ENCODE measurements at regions not wholly inside any gene's neighbourhood (a gene's known extent, or its start where the extent isn't known, plus 50 kb on each side); places are given as distances from the start of the nearest gene placed in this dataset.
A peak's percentile ranks its signal among the peaks of the same experiment; 100 is the strongest.

- intact Hi-C loops (cut with DNase I) = loop anchor here in 1 of 2 donors (5.0 kb wide), 1 partner anchor 908 kb away; no protein-coding TSS in a partner anchor
- ATAC-seq (no peak), DNase-seq (no peak)
These were observed 612.1 kb downstream of the KCNJ3 start for GRCh38 chr2:155310589-155310988.

- intact Hi-C loops (cut with DNase I) = no loop called here
- ATAC-seq (no peak), DNase-seq (no peak)
These were observed 611.0 kb downstream of the KCNJ3 start for GRCh38 chr2:155309483-155309882.

DNA sequence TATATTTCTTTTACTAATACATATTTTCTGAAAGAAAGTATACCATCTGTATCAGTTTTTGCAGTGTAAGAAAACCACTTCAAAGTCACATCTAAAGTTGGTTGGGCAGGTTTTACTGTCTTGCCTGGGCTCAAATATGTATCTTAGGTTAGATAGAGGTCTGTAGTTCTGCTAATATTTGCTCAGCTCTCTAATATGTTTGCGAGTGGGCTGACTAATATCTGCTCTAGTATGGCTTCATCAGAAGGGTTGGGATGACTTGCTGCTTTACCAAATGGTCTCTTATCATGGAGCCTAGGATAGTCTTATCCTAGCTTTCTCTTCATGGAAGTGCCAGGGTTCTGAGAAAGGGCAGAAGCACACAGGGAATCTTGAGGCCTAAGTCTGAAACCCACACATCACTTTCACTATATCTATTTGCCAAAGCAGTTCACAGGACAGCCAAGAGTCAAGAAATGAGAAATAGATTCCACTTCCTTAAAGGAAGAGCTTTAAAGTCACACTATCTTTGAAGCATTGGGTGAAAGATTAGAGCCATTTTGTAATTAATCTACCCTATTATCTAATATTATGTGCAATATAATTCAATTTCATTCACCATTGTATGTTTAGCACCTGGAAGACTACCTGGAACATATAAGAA is 610.0 kb downstream of the KCNJ3 start:
- DNase-seq (no peak), ATAC-seq (no peak)
- intact Hi-C loops (cut with DNase I) = no loop called here

GRCh38 chr2:155301221-155301620 is 602.7 kb downstream of the KCNJ3 start:
- no peak for ATAC-seq
- intact Hi-C loops (cut with DNase I) = no loop called here
- no peak for DNase-seq

DNA sequence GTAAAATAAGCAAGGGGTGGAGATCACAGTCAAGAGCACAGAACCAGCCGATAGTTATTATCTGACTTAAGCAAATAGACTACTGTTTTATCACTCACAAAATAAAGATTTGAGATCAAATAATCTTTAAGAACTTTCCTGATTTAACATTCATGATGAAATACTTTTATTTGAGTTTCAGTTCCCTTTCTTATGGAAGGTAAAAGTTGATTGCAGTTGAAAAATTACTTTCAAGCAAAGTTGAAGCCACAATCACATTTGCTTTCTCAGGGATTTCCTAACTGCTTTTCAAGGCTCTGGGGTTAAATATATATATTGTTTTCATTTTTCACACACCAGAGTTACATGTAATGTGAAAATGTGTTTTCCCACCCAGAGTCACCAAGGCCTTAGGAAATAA is 599.5 kb downstream of the KCNJ3 start:
- intact Hi-C loops (cut with DNase I) = no loop called here
- no peak for ATAC-seq
- DNase-seq = no peak

- ATAC-seq (no peak), DNase-seq (no peak)
- intact Hi-C loops (cut with DNase I) = no loop called here
These were observed 595.9 kb downstream of the KCNJ3 start for GRCh38 chr2:155294358-155294757.

DNA sequence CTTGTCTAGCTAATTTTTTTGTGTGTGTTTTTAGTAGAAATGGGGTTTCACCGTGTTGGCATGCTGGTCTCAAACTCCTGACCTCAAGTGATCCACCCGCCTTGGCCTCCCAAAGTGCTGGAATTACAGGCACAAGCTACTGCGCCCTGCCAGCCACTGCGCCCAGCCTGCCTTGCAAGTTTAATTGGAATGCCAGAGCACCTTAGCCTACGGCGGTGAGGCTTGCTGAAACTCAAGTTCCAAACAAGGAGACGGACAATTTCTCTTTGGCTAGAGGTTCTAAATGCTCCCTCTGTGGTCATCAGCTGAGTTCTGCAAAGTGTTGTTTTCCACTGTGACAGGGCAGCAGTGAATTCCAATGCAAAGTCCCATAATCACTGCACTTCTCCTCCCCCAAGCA is 583.4 kb downstream of the KCNJ3 start:
- intact Hi-C loops (cut with DNase I) = no loop called here
- no peak for DNase-seq
- no peak for ATAC-seq

DNA sequence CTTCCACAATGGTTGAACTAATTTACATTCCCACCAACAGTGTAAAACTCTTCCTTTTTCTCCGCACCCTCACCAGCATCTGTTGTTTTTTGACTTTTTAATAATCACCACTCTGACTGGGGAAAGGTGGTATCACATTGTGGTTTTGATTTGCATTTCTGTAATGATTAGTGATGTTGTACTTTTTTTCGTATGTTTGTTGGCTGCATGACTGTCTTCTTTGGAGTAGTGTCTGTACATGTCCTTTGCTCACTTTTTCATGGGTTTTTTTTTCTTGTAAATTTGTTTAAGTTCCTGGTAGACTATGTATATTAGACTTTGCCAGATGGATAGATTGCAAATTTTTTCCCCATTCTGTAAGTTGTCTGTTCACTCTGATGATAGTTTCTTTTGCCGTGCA is 574.8 kb downstream of the KCNJ3 start:
- DNase-seq = no peak
- intact Hi-C loops (cut with DNase I) = no loop called here
- ATAC-seq = no peak

- intact Hi-C loops (cut with DNase I) = no loop called here
- ATAC-seq = no peak
These were observed 568.1 kb downstream of the KCNJ3 start for GRCh38 chr2:155266583-155266982.

DNA sequence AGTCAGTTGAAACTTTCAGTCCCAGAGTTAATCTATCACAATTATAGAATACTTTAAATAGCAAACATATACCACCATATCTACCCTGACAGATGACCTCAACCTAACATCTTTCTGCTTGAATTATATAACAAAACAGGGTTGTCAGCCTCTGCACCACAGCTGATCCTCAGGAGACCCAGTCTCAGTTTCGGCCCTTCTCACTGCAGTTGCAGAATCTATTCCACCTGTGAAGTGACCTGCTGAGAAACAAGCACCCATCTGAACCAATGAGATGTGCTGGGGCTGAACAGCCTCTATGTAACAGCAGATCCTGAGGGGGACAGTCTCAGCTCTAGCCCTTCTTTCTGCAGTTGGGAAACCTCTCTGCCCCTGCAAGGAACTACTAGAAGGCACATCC is 567.6 kb downstream of the KCNJ3 start:
- DNase-seq (no peak), ATAC-seq (no peak)
- intact Hi-C loops (cut with DNase I) = no loop called here

More at GRCh38 chr2:155266583-155266982, 568.1 kb downstream of the KCNJ3 start:
- DNase-seq = no peak

DNA sequence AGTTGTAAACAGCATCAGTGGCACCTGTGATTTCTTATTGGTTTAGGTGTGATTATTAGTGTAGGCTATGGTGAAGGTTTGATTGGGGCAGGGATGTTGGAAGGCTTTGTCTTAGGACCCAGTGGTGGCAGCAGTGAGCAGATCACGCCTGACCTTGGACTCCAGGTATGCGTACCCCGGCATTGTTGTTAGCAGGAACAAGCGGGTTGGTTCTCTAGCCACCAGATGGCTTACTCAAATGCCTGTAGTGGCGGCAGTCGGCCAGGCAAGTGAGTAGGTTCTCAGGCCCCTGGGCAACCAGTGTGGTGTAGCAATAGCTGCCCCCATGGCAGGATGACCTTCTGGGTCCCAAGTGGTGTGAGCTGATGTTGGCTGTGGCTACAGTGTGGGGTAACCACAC is 558.3 kb downstream of the KCNJ3 start:
- intact Hi-C loops (cut with DNase I) = no loop called here
- DNase-seq = no peak
- ATAC-seq = no peak

DNA sequence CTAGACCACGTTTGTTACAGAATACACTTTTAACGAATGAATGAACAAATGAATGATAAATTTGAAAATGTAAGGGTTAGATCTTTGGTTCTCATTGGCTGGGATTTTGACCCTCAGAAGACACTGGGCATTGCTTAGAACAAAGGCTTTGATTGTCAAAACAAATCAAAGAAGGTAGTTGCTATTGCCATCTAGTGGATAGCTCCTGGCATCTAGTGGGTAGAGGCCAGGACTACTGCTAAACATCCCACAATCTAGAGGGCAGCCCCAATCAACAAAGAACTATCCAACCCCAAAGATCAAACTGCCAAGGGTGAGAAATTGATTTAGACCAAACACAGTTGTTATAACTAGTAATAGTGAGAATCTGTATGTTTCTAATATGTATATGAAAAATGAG is 552.3 kb downstream of the KCNJ3 start:
- intact Hi-C loops (cut with DNase I) = no loop called here
- DNase-seq (no peak), ATAC-seq (peak in 1 of 2 donors; percentile 38)

GRCh38 chr2:155240176-155240575 is 541.7 kb downstream of the KCNJ3 start:
- intact Hi-C loops (cut with DNase I) = no loop called here

DNA sequence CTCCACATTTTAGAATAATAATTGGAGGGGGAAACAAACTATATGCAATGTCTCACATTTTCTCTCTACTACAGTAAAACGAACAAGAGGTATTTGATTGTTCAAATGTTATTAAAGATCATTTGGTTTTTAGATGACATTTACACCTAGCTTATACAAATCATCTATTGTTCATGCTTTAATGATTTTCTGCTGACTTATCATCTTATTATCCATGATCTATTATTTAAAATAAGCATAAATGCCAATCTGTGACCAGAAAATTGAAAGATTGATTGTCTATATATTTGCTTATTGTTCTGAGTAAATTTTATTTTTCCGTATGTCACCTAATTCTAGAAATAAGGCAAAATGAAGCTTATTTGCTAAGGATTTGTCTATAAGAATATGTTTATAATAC is 537.2 kb downstream of the KCNJ3 start:
- ATAC-seq = no peak
- intact Hi-C loops (cut with DNase I) = no loop called here
- no peak for DNase-seq

More at GRCh38 chr2:155240176-155240575, 541.7 kb downstream of the KCNJ3 start:
- DNase-seq = no peak
- ATAC-seq = no peak

DNA sequence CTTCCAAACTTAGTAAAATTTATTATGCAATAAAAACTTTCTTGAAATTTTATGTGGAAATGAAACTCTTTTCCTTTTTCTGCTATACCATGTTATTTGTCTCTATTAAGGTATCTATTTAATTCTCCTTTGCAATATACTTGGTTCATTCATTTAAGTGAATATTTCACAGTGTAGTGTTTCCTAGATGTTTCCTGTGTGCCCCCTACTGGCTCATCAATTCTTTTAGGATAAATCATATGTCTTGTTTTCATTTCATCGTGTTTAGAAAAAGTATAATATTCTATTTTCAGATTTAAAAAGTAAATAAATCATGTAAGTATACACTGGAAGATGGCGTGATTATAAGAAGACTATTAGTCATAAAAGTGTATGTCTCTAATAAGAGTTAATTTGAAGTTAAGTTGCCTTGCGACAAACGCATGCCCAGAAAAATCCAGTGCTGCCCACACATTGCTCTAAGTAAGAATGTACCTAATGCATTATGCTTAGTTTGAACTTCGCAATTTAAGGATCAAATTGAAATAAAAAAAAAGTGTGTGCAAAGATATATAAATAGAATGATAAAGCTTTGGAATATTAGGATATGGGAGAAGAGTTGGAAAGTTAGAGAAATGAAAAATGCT is 525.4 kb downstream of the KCNJ3 start:
- ATAC-seq (no peak), DNase-seq (no peak)
- intact Hi-C loops (cut with DNase I) = loop anchor here in 1 of 2 donors (2.0 to 10.0 kb wide), 2 partner anchors 785 to 819 kb away; no protein-coding TSS in a partner anchor

- intact Hi-C loops (cut with DNase I) = no loop called here
- ATAC-seq (no peak), DNase-seq (no peak)
These were observed 520.5 kb downstream of the KCNJ3 start for GRCh38 chr2:155218945-155219344.

- ATAC-seq = no peak
- intact Hi-C loops (cut with DNase I) = no loop called here
- no peak for DNase-seq
These were observed 519.9 kb downstream of the KCNJ3 start for GRCh38 chr2:155218292-155218924.

GRCh38 chr2:155215037-155215707 is 516.7 kb downstream of the KCNJ3 start:
- intact Hi-C loops (cut with DNase I) = no loop called here
- DNase-seq = no peak
- ATAC-seq = no peak

GRCh38 chr2:155209696-155210450 is 511.4 kb downstream of the KCNJ3 start:
- DNase-seq (no peak), ATAC-seq (no peak)
- intact Hi-C loops (cut with DNase I) = no loop called here

All from left cardiac atrium (tissue), 4 donors.